ENCODE measurements at regions not wholly inside any gene's neighbourhood (a gene's known extent, or its start where the extent isn't known, plus 50 kb on each side); places are given as distances from the start of the nearest gene placed in this dataset.
"Not testable (repeated sequence)": the region's sequence is repeated elsewhere in the genome, so short reads cannot be mapped to it uniquely, and the experiment has no call there.

DNA sequence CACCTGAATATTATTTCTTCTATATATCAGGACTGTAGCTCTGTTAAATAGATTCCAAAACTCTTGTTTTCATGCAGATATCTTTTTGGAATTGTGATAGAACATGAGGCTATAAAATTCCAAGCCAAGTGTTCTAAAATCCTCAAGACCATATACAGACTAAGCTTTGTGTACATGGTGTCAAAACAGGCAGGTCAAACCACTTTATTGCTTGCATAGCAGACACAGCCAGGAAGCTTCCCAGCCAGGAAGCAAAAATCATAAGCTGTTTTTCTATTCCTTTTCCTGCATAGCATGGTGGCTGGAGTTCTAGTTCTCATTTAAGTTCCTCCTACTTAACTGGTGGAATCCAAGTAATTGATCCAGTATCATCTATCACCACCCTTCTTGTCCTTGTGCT lies 353.3 kb downstream of the PAX1 start:
- no peaks in the 10 kb centered on the region for H3K4me1 ChIP-seq (ENCODE audit: control insufficient read depth in 5 of 5, insufficient read depth in 5 of 5, low read length in 5 of 5)
- no peak overlapping the region for H3K27ac ChIP-seq (ENCODE audit: low read depth in 1 of 2, low read length in 1 of 2)
- H3K9me3 ChIP-seq (ENCODE audit: control insufficient read depth in 4 of 4, insufficient read depth in 3 of 4, low read length in 3 of 4), result peaks cover 0 to 2% (median 0%) of the 10 kb centered on the region in 4 donors
- H3K36me3 ChIP-seq (ENCODE audit: control insufficient read depth in 4 of 4, insufficient read depth in 4 of 4, low read length in 4 of 4), result no peaks in the 10 kb centered on the region
- no peak overlapping the region for H3K9ac ChIP-seq (ENCODE audit: insufficient read depth in 1 of 2, low read length in 2 of 2)
- no peaks in the 10 kb centered on the region for H3K27me3 ChIP-seq (ENCODE audit: control insufficient read depth in 3 of 3, insufficient read depth in 3 of 3, low read length in 2 of 3)
- no peak for ATAC-seq (ENCODE audit: insufficient read depth, low FRiP score)
- TF ChIP-seq CTCF (IDR thresholded peaks at IDR 0.05; ENCODE audit: control extremely low read depth, extremely low read depth), result no peak
- DNase-seq, result no peak
- no peak overlapping the region for H3K4me3 ChIP-seq

DNA sequence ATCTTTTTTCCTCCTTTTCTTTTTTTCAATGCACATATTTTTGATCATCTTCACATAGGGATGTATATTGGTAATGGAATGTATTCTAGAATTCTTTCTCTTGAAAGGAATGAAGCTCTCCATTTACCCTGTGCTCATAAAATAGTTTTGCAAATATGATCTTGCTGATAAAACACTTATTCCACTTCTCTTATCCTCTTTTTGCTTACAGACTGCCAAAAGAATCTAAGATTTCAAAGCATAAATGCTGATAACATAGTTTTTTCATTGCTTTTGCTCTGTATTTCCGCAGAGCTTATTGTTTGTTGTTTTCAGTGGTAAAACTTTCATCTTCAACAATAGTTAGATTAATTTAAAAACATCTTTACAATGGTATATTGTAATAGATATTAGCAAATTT lies 350.5 kb downstream of the PAX1 start:
- H3K36me3 ChIP-seq (ENCODE audit: control insufficient read depth in 4 of 4, insufficient read depth in 4 of 4, low read length in 4 of 4), result no peaks in the 10 kb centered on the region
- no peak overlapping the region for H3K27ac ChIP-seq (ENCODE audit: low read depth in 1 of 2, low read length in 1 of 2)
- no peak for DNase-seq
- H3K9ac ChIP-seq (ENCODE audit: insufficient read depth in 1 of 2, low read length in 2 of 2), result no peak overlapping the region
- no peak overlapping the region for H3K4me3 ChIP-seq
- H3K4me1 ChIP-seq (ENCODE audit: control insufficient read depth in 5 of 5, insufficient read depth in 5 of 5, low read length in 5 of 5), result no peaks in the 10 kb centered on the region
- 54 to 72% methylated on average over 1 of the region's 1 CpG for WGBS, 2 donors
- no peaks in the 10 kb centered on the region for H3K27me3 ChIP-seq (ENCODE audit: control insufficient read depth in 3 of 3, insufficient read depth in 3 of 3, low read length in 2 of 3)
- no peak for TF ChIP-seq CTCF (IDR thresholded peaks at IDR 0.05; ENCODE audit: control extremely low read depth, extremely low read depth)
- H3K9me3 ChIP-seq (ENCODE audit: control insufficient read depth in 4 of 4, insufficient read depth in 3 of 4, low read length in 3 of 4), result peaks cover 0 to 2% (median 0%) of the 10 kb centered on the region in 4 donors
- no peak for ATAC-seq (ENCODE audit: insufficient read depth, low FRiP score)

- ATAC-seq (ENCODE audit: insufficient read depth, low FRiP score) (no peak), DNase-seq (no peak)
- Histone ChIP-seq H3K4me3 (no peak overlapping the region), H3K4me1 (ENCODE audit: control insufficient read depth in 5 of 5, insufficient read depth in 5 of 5, low read length in 5 of 5) (no peaks in the 10 kb centered on the region), H3K27me3 (ENCODE audit: control insufficient read depth in 3 of 3, insufficient read depth in 3 of 3, low read length in 2 of 3) (no peaks in the 10 kb centered on the region), H3K36me3 (ENCODE audit: control insufficient read depth in 4 of 4, insufficient read depth in 4 of 4, low read length in 4 of 4) (no peaks in the 10 kb centered on the region), H3K27ac (ENCODE audit: low read depth in 1 of 2, low read length in 1 of 2) (no peak overlapping the region), H3K9me3 (ENCODE audit: control insufficient read depth in 4 of 4, insufficient read depth in 3 of 4, low read length in 3 of 4) (peaks cover 0 to under 1% (median 0%) of the 10 kb centered on the region in 4 donors), H3K9ac (ENCODE audit: insufficient read depth in 1 of 2, low read length in 2 of 2) (no peak overlapping the region)
- TF ChIP-seq CTCF (IDR thresholded peaks at IDR 0.05; ENCODE audit: control extremely low read depth, extremely low read depth), result no peak
- 84 to 86% methylated on average over 1 of the region's 1 CpG for WGBS, 2 donors
Observed at GRCh38 chr20:22052025-22052650, 346.7 kb downstream of the PAX1 start.

DNA sequence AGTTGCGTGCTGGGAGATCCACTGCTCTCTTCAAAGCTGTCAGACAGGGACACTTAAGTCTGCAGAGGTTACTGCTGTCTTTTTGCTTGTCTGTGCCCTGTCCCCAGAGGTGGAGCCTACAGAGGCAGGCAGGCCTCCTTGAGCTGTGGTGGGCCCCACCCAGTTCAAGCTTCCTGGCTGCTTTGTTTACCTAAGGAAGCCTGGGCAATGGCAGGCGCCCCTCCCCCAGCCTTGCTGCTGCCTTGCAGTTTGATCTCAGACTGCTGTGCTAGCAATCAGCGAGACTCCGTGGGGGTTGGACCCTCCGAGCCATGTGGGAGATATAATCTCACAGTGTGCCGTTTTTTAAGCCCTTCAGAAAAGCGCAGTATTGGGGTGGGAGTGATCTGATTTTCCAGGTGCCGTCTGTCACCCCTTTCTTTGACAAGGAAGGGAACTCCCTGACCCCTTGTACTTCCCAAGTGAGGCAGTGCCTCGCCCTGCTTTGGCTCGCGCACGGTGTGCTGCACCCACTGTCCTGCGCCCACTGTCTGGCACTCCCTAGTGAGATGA lies 340.6 kb downstream of the PAX1 start:
- H3K27ac ChIP-seq (ENCODE audit: low read depth in 1 of 2, low read length in 1 of 2); H3K9me3 ChIP-seq (ENCODE audit: control insufficient read depth in 4 of 4, insufficient read depth in 3 of 4, low read length in 3 of 4); DNase-seq; H3K9ac ChIP-seq (ENCODE audit: insufficient read depth in 1 of 2, low read length in 2 of 2); H3K4me3 ChIP-seq; ATAC-seq (ENCODE audit: insufficient read depth, low FRiP score); H3K36me3 ChIP-seq (ENCODE audit: control insufficient read depth in 4 of 4, insufficient read depth in 4 of 4, low read length in 4 of 4); H3K27me3 ChIP-seq (ENCODE audit: control insufficient read depth in 3 of 3, insufficient read depth in 3 of 3, low read length in 2 of 3); H3K4me1 ChIP-seq (ENCODE audit: control insufficient read depth in 5 of 5, insufficient read depth in 5 of 5, low read length in 5 of 5): not testable (repeated sequence)
- WGBS, 2 donors, result 53 to 59% methylated on average over 13 of the region's 13 CpGs
